SK-N-DZ (cell line): ENCODE measurements at regions not wholly inside any gene's neighbourhood (a gene's known extent, or its start where the extent isn't known, plus 50 kb on each side); places are given as distances from the start of the nearest gene placed in this dataset.

Source experiments
- DNase-seq: peaks from one replicate; pipeline ENCODE4 v3.0.0-alpha.2; 2015; ENCODE audit warnings: low spot score

- no peak for DNase-seq
Observed at GRCh38 chr9:86531273-86531970, 177.2 kb upstream of the TUT7 start.

GRCh38 chr9:86529496-86530275 is 175.5 kb upstream of the TUT7 start:
- no peak for DNase-seq

GRCh38 chr9:86526021-86526420 is 171.8 kb upstream of the TUT7 start:
- DNase-seq = no peak

- DNase-seq = no peak
Observed at GRCh38 chr9:86525182-86525581, 171.0 kb upstream of the TUT7 start.

- no peak for DNase-seq
Observed at GRCh38 chr9:86521977-86522376, 167.8 kb upstream of the TUT7 start.

GRCh38 chr9:86521322-86521721 is 167.1 kb upstream of the TUT7 start:
- DNase-seq = no peak

GRCh38 chr9:86519066-86519615 is 164.9 kb upstream of the TUT7 start:
- DNase-seq = no peak

- no peak for DNase-seq
Observed at GRCh38 chr9:86517475-86517874, 163.3 kb upstream of the TUT7 start.

- no peak for DNase-seq
Observed at GRCh38 chr9:86516564-86516963, 162.4 kb upstream of the TUT7 start.

GRCh38 chr9:86515221-86515620 is 161.0 kb upstream of the TUT7 start:
- DNase-seq = no peak

GRCh38 chr9:86513429-86513828 is 159.2 kb upstream of the TUT7 start:
- no peak for DNase-seq

- no peak for DNase-seq
Observed at GRCh38 chr9:86512929-86513328, 158.7 kb upstream of the TUT7 start.

- peak; percentile 27 for DNase-seq
Observed at GRCh38 chr9:86511614-86512360, 157.6 kb upstream of the TUT7 start.

- DNase-seq = no peak
Observed at GRCh38 chr9:86508208-86508903, 154.1 kb upstream of the TUT7 start.

GRCh38 chr9:86507212-86507630 is 153.0 kb upstream of the TUT7 start:
- DNase-seq = no peak

GRCh38 chr9:86503942-86504341 is 149.7 kb upstream of the TUT7 start:
- no peak for DNase-seq

- DNase-seq = no peak
Observed at GRCh38 chr9:86503314-86503713, 149.1 kb upstream of the TUT7 start.

- DNase-seq = no peak
Observed at GRCh38 chr9:86500667-86501435, 146.6 kb upstream of the TUT7 start.

GRCh38 chr9:86500031-86500430 is 145.8 kb upstream of the TUT7 start:
- no peak for DNase-seq

GRCh38 chr9:86494644-86495111 is 140.5 kb upstream of the TUT7 start:
- DNase-seq = no peak
